Activated T-helper 17 cell treated with anti-CD3 and anti-CD28 coated beads, Interleukin-2, amount 50 U/mL, for 72 hours (primary cell): ENCODE measurements at regions not wholly inside any gene's neighbourhood (a gene's known extent, or its start where the extent isn't known, plus 50 kb on each side); places are given as distances from the start of the nearest gene placed in this dataset.
"Not testable (repeated sequence)": the region's sequence is repeated elsewhere in the genome, so short reads cannot be mapped to it uniquely, and the experiment has no call there.

Experiments used
- ATAC-seq: fragments of 150-1000 bp; cut with Tn5 transposase; replicated peaks from 2 replicates; pipeline ENCODE4 v1.10.0; 2021; ENCODE audit warnings: mild to moderate bottlenecking, moderate library complexity
- H3K27ac Mint-ChIP-seq: one replicate; pipeline ENCODE4 v1.8.0; 2022; ENCODE audit warnings: mixed read lengths
- H3K27me3 Mint-ChIP-seq: one replicate; pipeline ENCODE4 v1.8.0; 2022; ENCODE audit warnings: mixed read lengths
- H3K36me3 Mint-ChIP-seq: one replicate; pipeline ENCODE4 v1.8.0; 2022; ENCODE audit warnings: low read depth, mild to moderate bottlenecking, mixed read lengths
- H3K4me1 Mint-ChIP-seq: one replicate; pipeline ENCODE4 v1.8.0; 2022; ENCODE audit warnings: mixed read lengths
- H3K4me3 Mint-ChIP-seq: one replicate; pipeline ENCODE4 v1.8.0; 2022; ENCODE audit warnings: mild to moderate bottlenecking, mixed read lengths
- H3K9me3 Mint-ChIP-seq: one replicate; pipeline ENCODE4 v1.8.0; 2022; ENCODE audit warnings: mixed read lengths

DNA sequence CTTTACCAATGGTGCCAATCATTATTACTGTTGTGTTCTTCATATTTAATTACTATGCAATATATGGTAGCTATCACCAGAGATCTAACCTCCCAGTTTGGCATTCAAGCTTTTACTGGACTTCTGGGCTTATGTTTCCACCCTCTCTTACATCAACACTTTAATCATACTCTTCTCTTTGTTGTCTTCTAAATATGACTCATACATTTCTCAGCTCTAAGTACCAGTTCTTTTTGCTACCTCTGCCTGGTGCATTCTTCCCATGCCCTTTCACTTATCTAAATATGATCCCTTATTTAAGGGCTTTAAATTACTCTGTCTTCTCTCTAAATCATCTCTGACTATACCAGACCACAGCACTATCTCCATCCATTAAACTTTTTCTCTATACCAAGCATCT, 246.1 kb upstream of the CCDC196 start:
- Mint-ChIP-seq H3K27ac (no peak overlapping the region), H3K9me3 (peaks cover 4% of the 10 kb centered on the region), H3K4me3 (no peak overlapping the region), H3K27me3 (peaks cover 3% of the 10 kb centered on the region), H3K4me1 (no peaks in the 10 kb centered on the region), H3K36me3 (no peaks in the 10 kb centered on the region)
- peak; percentile 24 for ATAC-seq

DNA sequence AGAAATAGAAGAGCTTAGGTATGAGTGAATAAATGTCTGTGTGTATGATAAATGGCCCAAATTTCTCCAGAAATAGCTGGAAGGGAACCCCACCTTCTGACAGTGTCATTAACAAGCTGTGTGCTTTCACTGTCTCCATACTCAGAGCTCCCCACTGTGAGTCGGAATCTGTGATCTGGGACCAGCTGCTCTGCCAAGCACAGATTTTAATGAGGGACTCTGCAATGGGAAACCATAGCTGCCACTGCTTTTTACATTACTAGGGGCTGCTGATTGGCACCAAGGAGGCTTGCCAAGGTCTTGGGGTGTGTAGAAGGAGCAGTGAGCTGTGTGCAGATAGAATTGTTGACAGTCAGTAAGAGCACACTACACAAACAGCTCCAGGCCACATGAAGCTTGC, 244.2 kb upstream of the CCDC196 start:
- H3K27me3 Mint-ChIP-seq: peaks cover 3% of the 10 kb centered on the region
- no peak for ATAC-seq

DNA sequence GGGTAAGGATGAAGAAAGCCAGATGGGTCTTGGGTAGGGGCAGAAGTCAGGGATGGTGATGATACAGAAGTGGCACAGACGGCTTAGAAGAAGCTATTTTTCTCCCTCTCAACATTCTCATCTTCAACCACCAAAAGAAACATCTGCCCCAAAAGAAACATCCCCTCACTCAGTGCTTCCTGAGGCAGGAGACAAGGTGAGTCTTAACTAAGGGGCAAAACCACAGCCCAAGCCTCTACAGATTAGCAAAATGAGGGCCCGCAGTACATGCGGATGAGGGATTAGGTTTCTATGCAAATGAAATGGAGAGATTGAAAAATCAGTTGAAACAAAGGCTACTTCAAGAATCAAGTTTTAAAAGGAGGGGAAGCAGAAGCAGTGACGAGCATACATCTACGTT, 241.3 kb upstream of the CCDC196 start:
- H3K4me3 Mint-ChIP-seq: no peak overlapping the region
- no peak for ATAC-seq
- H3K36me3 Mint-ChIP-seq: no peaks in the 10 kb centered on the region
- peaks cover 5% of the 10 kb centered on the region for H3K27me3 Mint-ChIP-seq
- H3K9me3 Mint-ChIP-seq: peaks cover 5% of the 10 kb centered on the region
- H3K27ac Mint-ChIP-seq: no peak overlapping the region
- no peaks in the 10 kb centered on the region for H3K4me1 Mint-ChIP-seq

More for the DNA sequence above, 244.2 kb upstream of the CCDC196 start:
- Mint-ChIP-seq H3K4me1 (no peaks in the 10 kb centered on the region), H3K9me3 (peaks cover 4% of the 10 kb centered on the region), H3K4me3 (no peak overlapping the region), H3K27ac (no peak overlapping the region), H3K36me3 (no peaks in the 10 kb centered on the region)

DNA sequence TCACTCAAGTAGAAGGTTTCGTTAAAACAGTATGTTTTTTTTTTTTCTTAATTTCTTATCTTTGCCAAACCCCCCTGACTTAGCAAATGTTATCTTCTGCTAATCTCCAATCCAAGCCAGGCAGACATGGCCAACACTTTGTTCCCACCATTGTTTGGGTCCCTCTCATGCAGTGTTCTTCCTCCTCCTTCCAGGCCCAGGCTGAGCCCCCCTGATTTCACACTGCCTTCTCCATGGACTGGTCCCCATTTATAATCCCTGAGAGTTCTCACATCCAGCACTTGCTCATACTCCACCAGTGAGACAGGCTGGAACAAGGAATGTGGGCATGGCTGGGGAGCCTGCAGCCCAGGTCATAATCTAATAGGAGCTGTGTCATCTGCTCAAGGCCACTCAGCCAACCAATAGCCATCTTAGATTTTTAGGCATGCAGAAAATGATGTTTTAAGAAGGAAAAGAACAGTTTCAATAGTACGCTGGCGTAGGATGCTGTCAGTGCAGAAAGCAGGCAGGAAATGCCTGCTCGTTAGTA, 238.4 kb upstream of the CCDC196 start:
- Mint-ChIP-seq H3K36me3 (no peaks in the 10 kb centered on the region), H3K27me3 (peaks cover 7% of the 10 kb centered on the region), H3K9me3 (peaks cover 3% of the 10 kb centered on the region), H3K4me1 (no peaks in the 10 kb centered on the region), H3K4me3 (no peak overlapping the region), H3K27ac (no peak overlapping the region)
- ATAC-seq: no peak

DNA sequence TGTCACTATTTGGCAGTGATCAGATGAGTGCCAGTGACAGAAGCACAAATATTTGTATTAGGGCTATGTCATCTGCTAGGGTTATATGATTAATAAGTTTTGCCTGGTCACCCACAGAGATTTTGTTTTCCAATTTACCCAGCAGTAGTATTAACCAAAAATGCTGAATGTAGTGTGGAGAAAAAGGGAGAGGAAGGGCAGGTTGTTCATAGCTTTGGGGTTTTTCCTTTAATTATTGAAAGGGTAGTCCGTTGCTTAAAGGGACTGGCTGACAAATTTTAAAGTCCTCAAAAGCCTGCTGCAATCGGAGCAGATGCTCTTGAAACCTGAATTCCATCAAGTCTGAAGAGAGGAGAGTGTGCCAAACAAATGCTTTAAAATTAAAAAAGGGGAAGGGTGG, 237.9 kb upstream of the CCDC196 start:
- Mint-ChIP-seq H3K27ac (no peak overlapping the region), H3K9me3 (peaks cover 3% of the 10 kb centered on the region), H3K36me3 (no peaks in the 10 kb centered on the region), H3K27me3 (peaks cover 7% of the 10 kb centered on the region), H3K4me3 (no peak overlapping the region), H3K4me1 (no peaks in the 10 kb centered on the region)
- no peak for ATAC-seq

DNA sequence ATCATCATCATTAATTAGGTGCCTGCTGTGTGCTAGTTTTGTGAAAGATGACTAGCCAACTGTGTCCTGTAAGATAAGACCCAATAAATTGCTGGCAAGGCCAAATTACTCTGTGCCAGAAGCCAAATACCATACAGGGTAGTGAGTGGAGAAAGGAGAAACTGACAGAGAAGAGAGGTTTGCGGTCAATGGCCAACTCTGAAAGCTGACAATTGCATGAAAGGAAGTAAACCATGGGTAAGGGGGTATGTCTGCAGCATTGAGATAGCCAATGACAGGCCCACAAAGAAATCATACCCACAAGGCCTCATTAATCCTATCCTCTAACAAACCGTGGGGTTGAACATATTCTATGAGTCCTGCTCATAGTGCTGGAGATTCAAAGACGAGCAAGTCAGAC, 236.6 kb upstream of the CCDC196 start:
- H3K4me3 Mint-ChIP-seq: no peak overlapping the region
- peaks cover 3% of the 10 kb centered on the region for H3K9me3 Mint-ChIP-seq
- H3K36me3 Mint-ChIP-seq: no peaks in the 10 kb centered on the region
- no peak for ATAC-seq
- H3K27me3 Mint-ChIP-seq: peaks cover 7% of the 10 kb centered on the region
- H3K4me1 Mint-ChIP-seq: no peaks in the 10 kb centered on the region
- no peak overlapping the region for H3K27ac Mint-ChIP-seq

DNA sequence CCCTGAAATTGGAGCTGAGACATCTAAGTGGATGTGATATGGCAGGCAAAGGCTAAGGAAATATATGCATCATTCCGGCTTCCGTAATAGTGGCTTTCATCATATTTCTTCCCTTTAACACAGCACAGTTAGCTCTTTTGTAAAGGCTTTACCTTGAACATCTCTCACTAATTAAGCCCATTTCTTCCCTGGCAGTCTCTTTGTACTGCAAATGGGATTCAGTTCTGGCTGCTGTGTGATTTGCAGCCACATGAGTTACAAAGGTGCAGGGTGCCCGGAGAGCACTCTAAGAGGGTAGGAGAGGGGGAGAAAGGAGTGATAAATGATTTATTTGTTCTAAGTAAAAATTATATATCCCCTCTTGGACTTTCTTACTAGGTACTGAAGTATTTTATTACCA, 232.1 kb upstream of the CCDC196 start:
- no peak for ATAC-seq

DNA sequence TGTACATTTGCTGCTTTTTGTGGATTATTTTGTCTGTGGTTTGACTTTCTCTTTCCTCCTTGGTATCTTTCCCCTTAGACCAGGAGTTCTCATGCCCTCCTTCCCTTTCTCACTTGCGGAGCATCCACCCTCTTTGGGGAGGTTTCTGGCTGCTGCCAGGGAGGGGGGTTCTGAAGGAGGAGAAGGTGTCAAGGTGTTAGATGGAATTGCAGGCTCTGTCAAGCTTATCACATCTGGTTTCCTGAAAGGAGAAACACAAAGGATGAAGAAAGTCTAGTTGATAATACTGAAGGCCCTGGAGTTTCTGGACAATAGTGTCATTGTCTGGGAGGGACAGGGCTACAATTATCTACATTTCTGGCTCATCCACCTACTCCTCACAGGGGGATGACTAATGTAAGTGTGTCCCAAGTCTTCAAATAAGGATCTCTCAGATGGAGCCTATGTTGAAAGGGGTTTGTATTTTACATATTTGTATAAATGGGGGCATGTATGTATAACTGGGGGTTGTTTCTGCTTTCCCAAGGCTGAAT, 217.3 kb upstream of the CCDC196 start:
- no peak overlapping the region for H3K4me3 Mint-ChIP-seq
- no peaks in the 10 kb centered on the region for H3K36me3 Mint-ChIP-seq
- H3K4me1 Mint-ChIP-seq: no peaks in the 10 kb centered on the region
- H3K27ac Mint-ChIP-seq: no peak overlapping the region
- ATAC-seq: no peak
- H3K9me3 Mint-ChIP-seq: no peaks in the 10 kb centered on the region
- no peaks in the 10 kb centered on the region for H3K27me3 Mint-ChIP-seq

More for the DNA sequence above, 232.1 kb upstream of the CCDC196 start:
- H3K4me1 Mint-ChIP-seq: no peaks in the 10 kb centered on the region
- H3K27ac Mint-ChIP-seq: no peak overlapping the region
- H3K27me3 Mint-ChIP-seq: peaks cover 3% of the 10 kb centered on the region
- H3K36me3 Mint-ChIP-seq: no peaks in the 10 kb centered on the region
- peaks cover 3% of the 10 kb centered on the region for H3K9me3 Mint-ChIP-seq
- H3K4me3 Mint-ChIP-seq: no peak overlapping the region

DNA sequence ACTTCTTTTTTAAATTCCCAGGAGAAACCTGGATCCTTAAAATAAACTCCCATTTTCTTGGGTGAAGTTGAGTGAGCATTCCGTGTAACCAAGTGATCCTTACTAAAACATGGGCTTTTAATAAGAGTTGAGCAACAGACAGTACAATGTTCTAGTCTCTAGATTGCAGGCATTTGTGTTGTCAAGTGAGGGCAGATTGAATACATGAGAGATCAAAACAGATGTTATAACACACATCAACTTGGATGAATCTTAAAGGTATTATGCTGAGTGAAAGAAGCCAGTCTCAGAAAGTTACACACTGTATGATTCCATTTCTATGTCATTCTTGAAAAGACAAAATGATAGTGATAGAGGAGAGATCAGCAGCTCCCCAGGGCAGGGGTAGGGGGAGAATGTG, 213.9 kb upstream of the CCDC196 start:
- H3K36me3 Mint-ChIP-seq: no peaks in the 10 kb centered on the region
- no peaks in the 10 kb centered on the region for H3K9me3 Mint-ChIP-seq
- ATAC-seq: no peak
- H3K4me1 Mint-ChIP-seq: no peaks in the 10 kb centered on the region
- H3K27me3 Mint-ChIP-seq: no peaks in the 10 kb centered on the region
- H3K27ac Mint-ChIP-seq: no peak overlapping the region
- H3K4me3 Mint-ChIP-seq: no peak overlapping the region

DNA sequence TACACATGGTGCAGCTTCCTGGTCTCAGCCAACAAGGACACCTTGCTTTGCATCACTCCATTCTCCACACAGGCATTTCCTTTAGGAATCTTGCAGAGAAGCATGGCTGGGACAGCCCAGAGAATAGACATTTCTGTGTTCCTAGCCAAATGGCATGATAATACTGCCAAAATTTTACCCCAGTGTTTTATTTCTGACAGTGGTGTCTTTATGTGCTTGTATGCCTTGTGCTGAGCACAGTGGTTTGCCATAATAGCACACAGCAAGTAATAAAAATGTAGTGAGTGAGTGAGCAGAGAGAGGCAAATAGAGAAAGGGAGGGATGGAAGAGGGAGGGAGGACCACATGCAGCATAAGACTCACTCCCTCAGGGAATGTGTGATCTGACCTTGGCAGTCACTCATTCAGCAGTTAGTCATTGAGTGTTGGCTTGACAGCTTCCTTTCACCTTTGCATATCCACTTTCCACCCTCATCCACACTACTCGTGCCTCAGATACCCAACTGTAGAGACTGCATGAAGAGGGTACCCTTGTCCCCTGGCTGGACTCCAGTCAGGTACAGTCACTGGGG, 212.8 kb upstream of the CCDC196 start:
- Mint-ChIP-seq H3K4me3 (no peak overlapping the region), H3K36me3 (no peaks in the 10 kb centered on the region), H3K4me1 (no peaks in the 10 kb centered on the region), H3K27me3 (no peaks in the 10 kb centered on the region), H3K27ac (no peak overlapping the region), H3K9me3 (no peaks in the 10 kb centered on the region)
- no peak for ATAC-seq

DNA sequence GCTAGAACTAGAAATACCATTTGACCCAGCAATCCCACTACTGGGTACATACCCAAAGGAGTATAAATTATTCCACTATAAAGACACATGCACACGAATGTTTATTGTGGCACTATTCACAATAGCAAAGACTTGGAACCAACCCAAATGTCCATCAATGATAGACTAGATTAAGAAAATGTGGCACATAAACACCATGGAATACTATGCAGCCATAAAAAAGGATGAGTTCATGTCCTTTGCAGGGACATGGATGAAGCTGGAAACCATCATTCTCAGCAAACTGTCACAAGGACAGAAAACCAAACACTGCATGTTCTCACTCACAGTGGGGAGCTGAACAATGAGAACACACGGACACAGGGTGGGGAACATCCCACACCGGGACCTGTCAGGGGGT, 207.8 kb upstream of the CCDC196 start:
- not testable (repeated sequence) for H3K4me3 Mint-ChIP-seq, H3K27ac Mint-ChIP-seq, H3K4me1 Mint-ChIP-seq, ATAC-seq, H3K27me3 Mint-ChIP-seq, H3K9me3 Mint-ChIP-seq, H3K36me3 Mint-ChIP-seq

DNA sequence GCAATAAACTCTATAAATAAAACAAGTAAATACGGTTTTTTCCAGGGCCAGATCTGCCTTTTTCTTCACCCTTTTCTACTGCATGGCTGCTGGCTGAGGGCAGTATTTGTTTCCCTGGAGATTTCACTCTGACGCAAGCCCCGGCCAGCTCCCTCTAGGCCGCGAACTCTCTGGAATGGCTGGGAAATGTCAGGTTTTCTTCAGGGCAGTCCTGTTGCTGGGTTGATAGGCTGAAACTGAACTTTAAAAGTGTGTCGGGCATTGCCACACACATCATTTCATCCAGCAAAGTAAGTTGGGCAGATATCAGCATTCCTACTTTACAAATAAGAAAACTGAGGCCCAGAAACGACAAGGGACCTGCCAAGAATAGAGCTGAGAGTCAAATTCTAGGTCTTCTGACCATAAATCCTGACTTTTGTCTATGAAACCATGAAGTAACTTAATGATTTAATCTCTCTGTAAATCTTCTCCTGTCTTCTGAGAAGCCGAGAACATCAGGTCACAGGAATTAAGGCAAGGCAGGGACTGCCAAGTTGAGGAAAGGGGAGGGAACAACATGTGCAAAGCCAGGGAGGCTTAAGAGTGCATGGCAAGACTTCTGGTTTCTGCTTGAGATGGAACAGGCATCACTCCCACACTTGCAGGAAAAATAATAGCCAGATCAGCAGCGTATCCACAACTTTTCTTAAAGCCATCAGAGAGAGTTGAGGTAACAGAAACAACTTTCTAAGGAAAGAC, 205.0 kb upstream of the CCDC196 start:
- no peaks in the 10 kb centered on the region for H3K36me3 Mint-ChIP-seq
- H3K4me1 Mint-ChIP-seq: no peaks in the 10 kb centered on the region
- no peak overlapping the region for H3K27ac Mint-ChIP-seq
- no peak for ATAC-seq
- peaks cover 5% of the 10 kb centered on the region for H3K9me3 Mint-ChIP-seq
- H3K4me3 Mint-ChIP-seq: no peak overlapping the region
- H3K27me3 Mint-ChIP-seq: no peaks in the 10 kb centered on the region

DNA sequence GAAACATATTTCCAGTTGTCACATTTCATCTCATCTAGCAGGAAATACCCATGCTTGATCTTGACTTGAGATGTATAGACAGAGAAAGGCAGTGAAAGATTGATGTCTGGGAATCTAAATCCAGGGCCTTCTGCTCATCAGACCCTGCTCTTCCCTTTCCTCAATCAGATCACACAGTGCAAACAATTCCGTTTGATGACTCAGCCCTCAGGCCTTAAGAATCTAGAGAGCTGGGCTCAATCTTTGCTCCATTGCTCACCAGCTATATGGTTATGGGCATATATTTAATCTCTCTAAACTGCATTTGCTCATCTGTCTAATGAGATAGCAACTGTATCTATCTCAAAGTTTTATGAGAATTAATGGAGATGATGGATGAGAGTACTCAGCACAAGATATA, 201.8 kb upstream of the CCDC196 start:
- Mint-ChIP-seq H3K4me1 (no peaks in the 10 kb centered on the region), H3K9me3 (peaks cover 8% of the 10 kb centered on the region), H3K27ac (no peak overlapping the region), H3K4me3 (no peak overlapping the region), H3K36me3 (no peaks in the 10 kb centered on the region), H3K27me3 (no peaks in the 10 kb centered on the region)
- no peak for ATAC-seq

DNA sequence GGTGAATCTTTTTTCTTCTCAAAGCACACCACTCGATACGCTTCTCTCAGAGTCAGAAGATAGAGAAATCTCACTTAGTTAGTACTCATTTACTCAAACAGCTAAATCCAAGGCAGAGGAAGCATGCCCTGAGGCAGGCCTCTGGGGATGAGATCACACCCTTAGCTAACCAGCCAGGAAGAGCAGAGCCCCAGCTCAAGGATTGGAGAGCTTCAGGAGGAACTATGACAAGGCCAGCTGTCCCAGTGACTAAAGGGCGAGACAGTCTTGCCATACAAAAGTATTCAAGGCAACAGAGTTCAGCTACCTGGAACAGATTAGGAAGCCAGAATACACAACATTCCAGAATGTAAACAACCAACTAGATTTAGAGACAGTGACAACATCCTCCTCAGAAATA, 197.7 kb upstream of the CCDC196 start:
- no peak for ATAC-seq
- Mint-ChIP-seq H3K4me1 (no peaks in the 10 kb centered on the region), H3K36me3 (no peaks in the 10 kb centered on the region), H3K4me3 (no peak overlapping the region), H3K27ac (no peak overlapping the region), H3K27me3 (no peaks in the 10 kb centered on the region), H3K9me3 (peaks cover 3% of the 10 kb centered on the region)

DNA sequence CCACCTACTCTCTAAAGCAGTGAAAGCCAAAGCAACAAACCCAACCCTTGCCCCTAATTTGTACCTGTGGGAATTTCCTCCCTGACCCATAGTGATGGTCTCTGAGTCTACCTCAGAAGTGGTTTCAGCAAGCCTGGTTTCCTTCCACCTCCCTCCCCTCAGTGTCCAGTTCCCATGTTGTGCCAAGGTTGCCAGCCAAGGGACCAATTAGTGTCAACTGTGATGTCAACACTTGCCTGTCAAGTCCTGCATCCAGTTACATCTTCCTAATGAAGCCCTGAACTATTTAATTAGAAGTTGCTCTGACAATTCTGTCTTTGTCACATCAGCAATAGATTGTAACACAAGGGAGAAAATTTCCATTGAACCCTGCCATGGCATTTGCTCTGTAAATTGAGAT, 194.4 kb upstream of the CCDC196 start:
- Mint-ChIP-seq H3K27me3 (no peaks in the 10 kb centered on the region), H3K9me3 (peaks cover 3% of the 10 kb centered on the region), H3K36me3 (no peaks in the 10 kb centered on the region), H3K4me3 (no peak overlapping the region), H3K27ac (no peak overlapping the region), H3K4me1 (no peaks in the 10 kb centered on the region)
- ATAC-seq: no peak
